Keratinocyte (primary cell): ENCODE measurements at regions not wholly inside any gene's neighbourhood (a gene's known extent, or its start where the extent isn't known, plus 50 kb on each side); places are given as distances from the start of the nearest gene placed in this dataset.

ENCODE experiments used
- DNase-seq: peaks from one replicate; pipeline ENCODE4 v3.0.0-alpha.2; 2011; ENCODE audit warnings: low read depth, missing footprints, low spot score
- FAIRE-seq: peaks from 2 replicates; lab custom pipeline; 2011; peaks lifted over from hg19 to GRCh38; lab: Jason Lieb, UNC
- H2AFZ ChIP-seq: 2 replicates; pipeline ENCODE4 v1.6.0; 2012; ENCODE audit warnings: low read length, control low read depth, inconsistent platforms; ENCODE audit not compliant: control insufficient read depth
- H3K27ac ChIP-seq: 2 replicates; pipeline ENCODE4 v1.5.1; 2011; ENCODE audit warnings: low read length; ENCODE audit not compliant: control insufficient read depth, insufficient read depth
- H3K27me3 ChIP-seq: 3 replicates; pipeline ENCODE4 v1.6.0; 2011; ENCODE audit warnings: low read length; ENCODE audit not compliant: control insufficient read depth, insufficient read depth; ENCODE audit errors: extremely low read depth
- H3K36me3 ChIP-seq, 2 experiments: 2 replicates in 1 of 2; 3 replicates in 1 of 2; pipeline ENCODE4 v1.5.1; 2011; ENCODE audit warnings: low read length in 2 of 2, mild to moderate bottlenecking in 1 of 2; ENCODE audit not compliant: control insufficient read depth in 2 of 2, insufficient read depth in 2 of 2; ENCODE audit errors: extremely low read depth in 1 of 2
- H3K4me1 ChIP-seq: 3 replicates; pipeline ENCODE4 v1.5.1; 2011; ENCODE audit warnings: low read length; ENCODE audit not compliant: control insufficient read depth, insufficient read depth; ENCODE audit errors: extremely low read depth
- H3K4me2 ChIP-seq: 3 replicates; pipeline ENCODE4 v1.6.0; 2011; ENCODE audit warnings: low read depth, low read length; ENCODE audit not compliant: control insufficient read depth, insufficient read depth; ENCODE audit errors: extremely low read depth
- H3K4me3 ChIP-seq, 3 experiments: fragments of 200-600 bp in 1 of 3; sonication (generic) in 1 of 3; 2 replicates in 2 of 3; 3 replicates in 1 of 3; pipeline ENCODE4 v1.5.1; 2011 to 2016; ENCODE audit warnings: low read length in 3 of 3, mild to moderate bottlenecking in 3 of 3, control low read depth in 2 of 3, inconsistent platforms in 1 of 3, low read depth in 1 of 3, mixed read lengths in 1 of 3, mixed run types in 1 of 3, moderate library complexity in 1 of 3; ENCODE audit not compliant: control insufficient read depth in 2 of 3, insufficient read depth in 2 of 3; ENCODE audit errors: extremely low read depth in 1 of 3
- H3K79me2 ChIP-seq: 2 replicates; pipeline ENCODE4 v1.6.0; 2012; ENCODE audit warnings: low read length; ENCODE audit not compliant: control insufficient read depth, insufficient read depth
- H3K9ac ChIP-seq: 3 replicates; pipeline ENCODE4 v1.6.0; 2011; ENCODE audit warnings: low read length; ENCODE audit not compliant: control insufficient read depth, insufficient read depth; ENCODE audit errors: extremely low read depth
- H3K9me1 ChIP-seq: 3 replicates; pipeline ENCODE4 v1.6.0; 2011; ENCODE audit warnings: low read length; ENCODE audit not compliant: control insufficient read depth, insufficient read depth; ENCODE audit errors: extremely low read depth
- H3K9me3 ChIP-seq: 2 replicates; pipeline ENCODE4 v1.5.1; 2012; ENCODE audit warnings: low read depth, low read length; ENCODE audit not compliant: control insufficient read depth
- H4K20me1 ChIP-seq: 3 replicates; pipeline ENCODE4 v1.6.0; 2011; ENCODE audit warnings: low read length; ENCODE audit not compliant: control insufficient read depth, insufficient read depth; ENCODE audit errors: extremely low read depth
- EZH2 ChIP-seq: IDR thresholded peaks from one replicate; pipeline ENCODE4 v1.6.1; 2012; ENCODE audit warnings: inconsistent platforms, mild to moderate bottlenecking, low read length, moderate library complexity
- dilution Hi-C: fragments of 300-500 bp; cut with MboI; formaldehyde crosslinking; loops from one replicate; pipeline ENCODE4 v1.7.0; 2020; ENCODE audit warnings: low sequenced_read_pairs; ENCODE audit not compliant: extremely low pct_ligation_motif_present
- TF ChIP-seq, protein P1 (sequence below), 3 experiments: IDR thresholded peaks in 1 of 3; conservative IDR thresholded peaks in 1 of 3; optimal IDR thresholded peaks in 1 of 3; 2 replicates in 2 of 3; 3 replicates in 1 of 3; pipeline versions ENCODE3 to v1.5.1; 2011; ENCODE audit warnings: low read length in 3 of 3, mild to moderate bottlenecking in 3 of 3, moderate library complexity in 2 of 3, control low read depth in 1 of 3, inconsistent platforms in 1 of 3; ENCODE audit not compliant: insufficient read depth in 2 of 3; ENCODE audit errors: extremely low read depth in 1 of 3

DNA sequence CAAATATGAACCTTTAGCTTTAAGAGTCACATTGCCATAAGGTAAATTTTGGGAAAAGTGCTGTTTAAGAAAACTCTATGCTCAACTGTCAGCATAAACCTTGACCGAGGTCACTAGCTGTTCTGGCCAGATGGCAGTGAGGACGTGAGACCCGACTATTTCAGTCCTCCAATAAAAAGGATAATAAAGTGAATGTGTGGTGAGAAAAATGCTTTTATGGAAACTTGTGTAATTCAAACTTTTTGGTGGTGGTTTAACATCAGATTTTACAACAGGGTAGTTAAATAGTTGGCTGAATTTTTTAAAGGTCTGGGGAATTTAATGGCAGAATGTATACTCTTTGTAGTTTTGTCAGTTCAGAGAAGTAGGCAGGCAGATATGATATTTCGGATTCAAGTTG lies 391.1 kb downstream of the PMP22 start:
- TF ChIP-seq, protein P1, sequence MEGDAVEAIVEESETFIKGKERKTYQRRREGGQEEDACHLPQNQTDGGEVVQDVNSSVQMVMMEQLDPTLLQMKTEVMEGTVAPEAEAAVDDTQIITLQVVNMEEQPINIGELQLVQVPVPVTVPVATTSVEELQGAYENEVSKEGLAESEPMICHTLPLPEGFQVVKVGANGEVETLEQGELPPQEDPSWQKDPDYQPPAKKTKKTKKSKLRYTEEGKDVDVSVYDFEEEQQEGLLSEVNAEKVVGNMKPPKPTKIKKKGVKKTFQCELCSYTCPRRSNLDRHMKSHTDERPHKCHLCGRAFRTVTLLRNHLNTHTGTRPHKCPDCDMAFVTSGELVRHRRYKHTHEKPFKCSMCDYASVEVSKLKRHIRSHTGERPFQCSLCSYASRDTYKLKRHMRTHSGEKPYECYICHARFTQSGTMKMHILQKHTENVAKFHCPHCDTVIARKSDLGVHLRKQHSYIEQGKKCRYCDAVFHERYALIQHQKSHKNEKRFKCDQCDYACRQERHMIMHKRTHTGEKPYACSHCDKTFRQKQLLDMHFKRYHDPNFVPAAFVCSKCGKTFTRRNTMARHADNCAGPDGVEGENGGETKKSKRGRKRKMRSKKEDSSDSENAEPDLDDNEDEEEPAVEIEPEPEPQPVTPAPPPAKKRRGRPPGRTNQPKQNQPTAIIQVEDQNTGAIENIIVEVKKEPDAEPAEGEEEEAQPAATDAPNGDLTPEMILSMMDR (optimal IDR thresholded peaks at IDR 0.05 in 1 of 3, IDR thresholded peaks at IDR 0.05 in 1 of 3, conservative IDR thresholded peaks at IDR 0.05 in 1 of 3; ENCODE audit: extremely low read depth in 1 of 3, insufficient read depth in 2 of 3, low read length in 3 of 3): no peak
- no peak for TF ChIP-seq EZH2
- FAIRE-seq: no peak

DNA sequence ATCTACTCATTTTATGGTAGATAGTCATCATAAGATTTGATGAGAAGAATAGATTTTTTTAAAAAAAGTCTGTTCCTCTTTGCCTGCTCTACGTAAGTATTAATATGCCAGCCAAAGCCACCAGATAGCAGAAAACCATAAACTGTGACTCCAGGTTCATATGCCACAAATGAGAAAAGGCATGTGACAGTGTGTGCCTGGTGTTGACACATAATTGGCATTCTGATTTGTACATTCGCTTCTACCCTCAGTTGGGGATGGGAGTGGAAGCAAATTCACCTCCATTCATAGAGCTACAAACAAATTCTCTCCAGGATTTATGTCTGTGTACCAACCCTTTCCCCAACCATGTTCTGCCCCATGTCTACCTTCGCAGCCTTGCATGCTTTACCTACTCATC lies 391.6 kb downstream of the PMP22 start:
- H3K79me2 ChIP-seq: no peaks in the 10 kb centered on the region
- FAIRE-seq: no peak
- no peaks in the 10 kb centered on the region for H3K9me3 ChIP-seq
- no peaks in the 10 kb centered on the region for H3K27me3 ChIP-seq
- no peak overlapping the region for H3K27ac ChIP-seq
- H3K9me1 ChIP-seq: no peaks in the 10 kb centered on the region
- TF ChIP-seq EZH2: no peak
- TF ChIP-seq, protein P1 (optimal IDR thresholded peaks at IDR 0.05 in 1 of 3, IDR thresholded peaks at IDR 0.05 in 1 of 3, conservative IDR thresholded peaks at IDR 0.05 in 1 of 3; ENCODE audit: extremely low read depth in 1 of 3, insufficient read depth in 2 of 3, low read length in 3 of 3): no peak
- H3K4me3 ChIP-seq: no peak overlapping the region
- H3K4me1 ChIP-seq: no peaks in the 10 kb centered on the region
- H3K9ac ChIP-seq: no peak overlapping the region
- no peak overlapping the region for H2AFZ ChIP-seq
- H3K4me2 ChIP-seq: no peak overlapping the region
- no peak for DNase-seq
- dilution Hi-C loops: no loop called here
- H4K20me1 ChIP-seq: no peaks in the 10 kb centered on the region
- no peaks in the 10 kb centered on the region for H3K36me3 ChIP-seq

More for the DNA sequence above, 391.1 kb downstream of the PMP22 start:
- dilution Hi-C loops: no loop called here
- Histone ChIP-seq H3K4me1 (no peaks in the 10 kb centered on the region), H3K4me2 (no peak overlapping the region), H3K9me1 (no peaks in the 10 kb centered on the region), H3K36me3 (no peaks in the 10 kb centered on the region), H3K27me3 (no peaks in the 10 kb centered on the region), H3K4me3 (no peak overlapping the region), H3K79me2 (no peaks in the 10 kb centered on the region), H3K9me3 (no peaks in the 10 kb centered on the region), H3K27ac (no peak overlapping the region), H4K20me1 (no peaks in the 10 kb centered on the region), H3K9ac (no peak overlapping the region), H2AFZ (no peak overlapping the region)
- no peak for DNase-seq
